ENCODE measurements at regions not wholly inside any gene's neighbourhood (a gene's known extent, or its start where the extent isn't known, plus 50 kb on each side); places are given as distances from the start of the nearest gene placed in this dataset.
"Not testable (repeated sequence)": the region's sequence is repeated elsewhere in the genome, so short reads cannot be mapped to it uniquely, and the experiment has no call there.

DNA sequence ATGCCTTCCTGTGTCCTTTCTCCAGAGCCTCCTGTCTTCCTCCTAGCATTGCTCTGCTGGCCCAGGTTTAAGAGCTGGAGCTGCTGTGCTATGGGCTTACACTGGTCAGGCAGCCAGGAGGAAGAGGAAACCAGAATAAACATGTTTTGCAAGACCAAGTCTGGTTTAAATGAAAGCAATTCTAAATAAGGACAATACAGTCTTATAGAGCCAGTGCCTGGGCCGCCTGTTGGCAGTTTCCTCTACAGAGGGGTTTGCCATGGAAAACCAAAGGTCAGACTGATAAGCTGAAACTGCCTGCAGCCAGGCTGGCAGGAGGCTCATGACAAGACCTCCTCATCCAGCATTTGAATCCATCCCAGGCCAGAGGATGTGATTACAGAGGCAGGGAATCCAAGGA is 92.9 kb upstream of the FGGY start:
- TF ChIP-seq, protein P1, sequence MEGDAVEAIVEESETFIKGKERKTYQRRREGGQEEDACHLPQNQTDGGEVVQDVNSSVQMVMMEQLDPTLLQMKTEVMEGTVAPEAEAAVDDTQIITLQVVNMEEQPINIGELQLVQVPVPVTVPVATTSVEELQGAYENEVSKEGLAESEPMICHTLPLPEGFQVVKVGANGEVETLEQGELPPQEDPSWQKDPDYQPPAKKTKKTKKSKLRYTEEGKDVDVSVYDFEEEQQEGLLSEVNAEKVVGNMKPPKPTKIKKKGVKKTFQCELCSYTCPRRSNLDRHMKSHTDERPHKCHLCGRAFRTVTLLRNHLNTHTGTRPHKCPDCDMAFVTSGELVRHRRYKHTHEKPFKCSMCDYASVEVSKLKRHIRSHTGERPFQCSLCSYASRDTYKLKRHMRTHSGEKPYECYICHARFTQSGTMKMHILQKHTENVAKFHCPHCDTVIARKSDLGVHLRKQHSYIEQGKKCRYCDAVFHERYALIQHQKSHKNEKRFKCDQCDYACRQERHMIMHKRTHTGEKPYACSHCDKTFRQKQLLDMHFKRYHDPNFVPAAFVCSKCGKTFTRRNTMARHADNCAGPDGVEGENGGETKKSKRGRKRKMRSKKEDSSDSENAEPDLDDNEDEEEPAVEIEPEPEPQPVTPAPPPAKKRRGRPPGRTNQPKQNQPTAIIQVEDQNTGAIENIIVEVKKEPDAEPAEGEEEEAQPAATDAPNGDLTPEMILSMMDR (IDR thresholded peaks at IDR 0.05) = no peak
- H3K9me3 ChIP-seq (ENCODE audit: control insufficient read depth, low read length) = no peaks in the 10 kb centered on the region
- H2AFZ ChIP-seq = no peak overlapping the region
- H3K9ac ChIP-seq = no peak overlapping the region
- H3K4me3 ChIP-seq (ENCODE audit: low read depth, low read length) = no peak overlapping the region
- no peaks in the 10 kb centered on the region for H3K79me2 ChIP-seq
- no peak overlapping the region for H3K27ac ChIP-seq
- no peaks in the 10 kb centered on the region for H3K4me1 ChIP-seq
- no peaks in the 10 kb centered on the region for H3K27me3 ChIP-seq (ENCODE audit: control insufficient read depth, insufficient read depth, low read length)
- H3K4me2 ChIP-seq (ENCODE audit: low read length) = no peak overlapping the region
- no peaks in the 10 kb centered on the region for H3K36me3 ChIP-seq (ENCODE audit: control insufficient read depth, insufficient read depth, low read length)

GRCh38 chr1:59206616-59207015 is 90.3 kb upstream of the FGGY start:
- H3K9ac ChIP-seq; H3K4me3 ChIP-seq (ENCODE audit: low read depth, low read length); H3K79me2 ChIP-seq; H3K27ac ChIP-seq; H3K27me3 ChIP-seq (ENCODE audit: control insufficient read depth, insufficient read depth, low read length); H2AFZ ChIP-seq; H3K4me2 ChIP-seq (ENCODE audit: low read length); H3K9me3 ChIP-seq (ENCODE audit: control insufficient read depth, low read length); H3K4me1 ChIP-seq; H3K36me3 ChIP-seq (ENCODE audit: control insufficient read depth, insufficient read depth, low read length): not testable (repeated sequence)

DNA sequence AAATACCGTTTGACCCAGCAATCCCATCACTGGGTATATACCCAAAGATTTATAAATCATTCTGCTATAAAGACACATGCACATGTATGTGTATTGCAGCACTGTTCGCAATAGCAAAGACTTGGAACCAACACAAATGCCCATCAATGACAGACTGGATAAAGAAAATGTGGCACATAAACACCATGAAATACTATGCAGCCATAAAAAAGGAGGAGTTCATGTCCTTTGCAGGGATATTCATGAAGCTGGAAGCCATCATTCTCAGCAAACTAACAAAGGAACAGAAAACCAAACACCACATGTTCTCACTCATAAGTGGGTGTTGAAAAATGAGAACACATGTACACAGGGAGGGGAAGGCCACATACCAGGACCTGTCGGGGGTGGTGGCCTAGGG is 86.5 kb upstream of the FGGY start:
- not testable (repeated sequence) for H3K4me3 ChIP-seq (ENCODE audit: low read depth, low read length)

DNA sequence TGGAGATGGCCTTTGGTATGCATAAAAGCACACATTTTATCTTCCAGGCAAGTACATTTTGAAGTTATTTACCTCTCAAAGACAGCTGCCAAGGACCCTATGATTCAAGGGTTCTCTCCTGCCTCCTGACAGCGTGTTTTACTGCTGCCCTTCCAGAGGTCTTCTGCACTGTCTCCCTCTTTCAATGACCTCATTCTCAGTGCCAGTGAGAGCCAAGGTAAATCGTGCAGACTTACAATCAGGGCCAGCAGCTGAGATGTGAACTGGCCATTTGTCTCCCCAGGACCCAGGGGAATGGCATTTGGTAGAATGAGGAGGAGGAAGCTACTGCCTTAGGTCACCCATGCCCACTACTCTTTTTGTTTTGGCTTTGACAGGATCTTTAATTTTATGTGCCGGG is 84.2 kb upstream of the FGGY start:
- no peaks in the 10 kb centered on the region for H3K4me1 ChIP-seq
- no peaks in the 10 kb centered on the region for H3K36me3 ChIP-seq (ENCODE audit: control insufficient read depth, insufficient read depth, low read length)
- no peaks in the 10 kb centered on the region for H3K27me3 ChIP-seq (ENCODE audit: control insufficient read depth, insufficient read depth, low read length)
- H3K79me2 ChIP-seq = no peaks in the 10 kb centered on the region
- no peaks in the 10 kb centered on the region for H3K9me3 ChIP-seq (ENCODE audit: control insufficient read depth, low read length)
- H3K9ac ChIP-seq = no peak overlapping the region
- no peak overlapping the region for H3K4me3 ChIP-seq (ENCODE audit: low read depth, low read length)
- TF ChIP-seq, protein P1 (IDR thresholded peaks at IDR 0.05) = no peak
- no peak overlapping the region for H3K27ac ChIP-seq
- H2AFZ ChIP-seq = no peak overlapping the region
- no peak overlapping the region for H3K4me2 ChIP-seq (ENCODE audit: low read length)

More for the DNA sequence above, 86.5 kb upstream of the FGGY start:
- H3K9me3 ChIP-seq (ENCODE audit: control insufficient read depth, low read length); H3K79me2 ChIP-seq; H2AFZ ChIP-seq; H3K27ac ChIP-seq; H3K9ac ChIP-seq; H3K4me1 ChIP-seq; H3K4me2 ChIP-seq (ENCODE audit: low read length); H3K27me3 ChIP-seq (ENCODE audit: control insufficient read depth, insufficient read depth, low read length); H3K36me3 ChIP-seq (ENCODE audit: control insufficient read depth, insufficient read depth, low read length): not testable (repeated sequence)

DNA sequence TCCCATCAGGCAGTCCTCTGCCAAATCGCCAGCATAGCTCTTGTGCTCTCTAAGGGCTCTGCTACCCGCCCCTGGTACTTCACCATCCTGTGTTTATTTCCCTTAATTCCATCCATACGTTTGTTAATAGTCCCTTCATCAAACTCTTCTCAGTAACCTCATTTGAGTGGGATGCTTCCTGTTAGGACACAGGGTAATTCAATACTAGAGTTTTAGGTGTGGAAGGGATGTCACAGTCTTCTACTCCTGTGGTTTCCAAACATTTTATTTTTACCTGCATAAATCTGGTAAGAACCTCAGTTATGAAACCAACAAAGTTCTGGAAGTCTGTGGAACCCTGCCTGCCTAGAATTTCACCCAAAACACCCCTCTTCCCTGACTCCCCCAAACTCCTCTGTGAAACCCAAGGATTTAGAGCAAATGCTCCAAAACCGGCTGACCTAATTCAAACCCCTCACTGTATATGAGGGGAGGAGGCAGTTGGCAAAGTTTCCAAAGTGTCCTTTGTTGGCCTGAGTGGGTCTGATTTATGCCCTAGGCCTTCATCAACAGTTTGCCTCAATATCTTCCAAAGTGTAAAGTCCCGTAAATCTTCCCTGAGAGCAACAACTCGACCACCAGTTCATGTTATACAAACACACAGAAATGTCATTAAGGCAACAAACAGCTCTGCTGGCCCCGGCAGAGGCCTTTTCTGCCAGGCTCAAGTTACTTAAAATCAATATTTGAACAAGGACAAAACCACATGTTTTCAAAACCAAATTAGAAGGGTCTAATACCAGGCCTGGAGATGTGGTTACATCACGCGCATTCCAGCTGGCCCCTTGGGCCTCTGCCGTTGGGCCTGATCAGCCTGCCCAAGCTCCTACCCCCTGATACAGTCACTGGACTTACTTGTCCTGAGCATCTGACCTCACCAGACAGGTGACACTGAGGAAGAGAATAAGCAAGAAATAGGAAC is 82.4 kb upstream of the FGGY start:
- no peak overlapping the region for H3K4me2 ChIP-seq (ENCODE audit: low read length)
- no peak overlapping the region for H3K9ac ChIP-seq
- H3K27ac ChIP-seq = no peak overlapping the region
- TF ChIP-seq, protein P1 (IDR thresholded peaks at IDR 0.05) = no peak
- H3K36me3 ChIP-seq (ENCODE audit: control insufficient read depth, insufficient read depth, low read length) = no peaks in the 10 kb centered on the region
- no peaks in the 10 kb centered on the region for H3K27me3 ChIP-seq (ENCODE audit: control insufficient read depth, insufficient read depth, low read length)
- no peak overlapping the region for H3K4me3 ChIP-seq (ENCODE audit: low read depth, low read length)
- H2AFZ ChIP-seq = no peak overlapping the region
- H3K9me3 ChIP-seq (ENCODE audit: control insufficient read depth, low read length) = no peaks in the 10 kb centered on the region
- H3K4me1 ChIP-seq = no peaks in the 10 kb centered on the region
- H3K79me2 ChIP-seq = no peaks in the 10 kb centered on the region
